Right cardiac atrium (tissue), 5 donors: ENCODE measurements at regions not wholly inside any gene's neighbourhood (a gene's known extent, or its start where the extent isn't known, plus 50 kb on each side); places are given as distances from the start of the nearest gene placed in this dataset.
"Not testable (repeated sequence)": the region's sequence is repeated elsewhere in the genome, so short reads cannot be mapped to it uniquely, and the experiment has no call there.

Experiments
- ATAC-seq, 2 donors: fragments of 200-7000 bp; cut with Tn5 transposase; one replicate each; pipeline versions ENCODE4 v1.8.0 to v1.9.1; 2020; ENCODE audit warnings: moderate library complexity in 2 of 2, mild to moderate bottlenecking in 1 of 2
- DNase-seq, 3 donors: peaks; one replicate each; pipeline ENCODE4 v3.0.0-alpha.2; 2020
- H3K27ac ChIP-seq: one replicate; pipeline ENCODE4 v1.5.1; 2013; ENCODE audit warnings: mild to moderate bottlenecking, low read length, control low read depth, moderate library complexity
- H3K27me3 ChIP-seq: one replicate; pipeline ENCODE4 v1.6.1; 2013; ENCODE audit not compliant: control insufficient read depth, insufficient read depth
- H3K4me1 ChIP-seq: one replicate; pipeline ENCODE4 v1.6.1; 2013; ENCODE audit warnings: low read length; ENCODE audit not compliant: control insufficient read depth, insufficient read depth
- H3K4me3 ChIP-seq: one replicate; pipeline ENCODE4 v1.5.1; 2013; ENCODE audit warnings: low read length, control low read depth
- H3K9me3 ChIP-seq: one replicate; pipeline ENCODE4 v1.6.1; 2013; ENCODE audit warnings: low read length; ENCODE audit not compliant: control insufficient read depth
- WGBS: extraction: QIAGEN DNeasy Blood & Tissue Kit; methylation state at CpG from one replicate; pipeline ENCODE4 v1.1.7; 2013; 5-methylcytosine and 5-hydroxymethylcytosine counted together
- intact Hi-C, 4 donors: fragments of 100-400 bp; cut with DNase I; formaldehyde crosslinking; loops; one replicate each; pipeline versions ENCODE4 v1.11.0 to v1.14.0; 2022 to 2023
- donor health status: healthy with polysubstance abuse.
- donor health status: DM: no; HTN: yes; CAD: no.
- donor health status: DM: no; HTN: no; CAD: no.
- donor health status: DM: no; HTN: yes; CAD: no; lungs with severe emphysema.
- donor health status: DM: yes; HTN: yes; CAD: no.

DNA sequence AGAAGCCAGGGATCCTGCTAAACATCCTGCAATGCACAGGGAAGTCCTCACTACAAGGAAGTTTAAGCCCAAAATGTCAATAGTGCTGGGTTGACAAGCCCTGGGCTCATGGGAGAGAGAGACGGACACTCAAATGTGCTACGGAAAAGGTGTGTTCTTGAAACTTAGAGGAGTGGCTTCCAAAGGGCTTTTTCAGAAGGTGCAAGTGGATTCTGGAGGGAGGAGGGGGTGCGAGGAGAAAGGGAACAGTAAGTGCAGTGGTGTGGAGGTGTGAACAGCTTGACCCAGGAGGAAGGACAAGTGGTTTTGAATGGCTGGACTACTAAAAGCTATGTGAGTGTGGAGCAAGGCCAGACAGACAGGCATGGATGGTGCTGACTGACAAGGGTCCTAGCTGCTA lies 50.4 kb upstream of the CECR2 start:
- 65% methylated on average over 3 of the region's 3 CpGs for WGBS
- Histone ChIP-seq H3K4me1 (no peaks in the 10 kb centered on the region), H3K27me3 (no peaks in the 10 kb centered on the region), H3K4me3 (no peak overlapping the region), H3K9me3 (no peaks in the 10 kb centered on the region), H3K27ac (no peak overlapping the region)
- intact Hi-C loops, result no loop called here
- no peak for DNase-seq
- ATAC-seq, result no peak

DNA sequence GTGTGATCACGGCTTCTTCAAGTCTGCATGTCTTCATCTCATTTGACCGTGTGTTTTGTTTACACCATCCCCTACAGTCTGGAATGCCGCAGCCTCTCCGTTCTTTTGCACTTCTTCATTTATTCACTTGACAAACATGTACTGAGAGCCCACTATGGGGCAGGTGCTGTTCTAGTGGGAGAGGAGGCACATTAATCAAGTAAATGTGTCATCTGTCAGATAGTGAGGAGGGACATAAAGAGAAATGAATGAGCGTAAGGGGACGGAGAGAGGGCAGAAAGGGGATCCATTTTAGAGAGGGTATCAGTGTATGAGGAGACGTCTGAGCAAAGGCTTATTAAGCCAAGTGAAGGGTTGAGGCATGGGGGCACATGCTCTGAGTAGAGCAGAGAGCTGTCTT lies 54.0 kb upstream of the CECR2 start:
- no peak for DNase-seq
- no peak overlapping the region for H3K4me3 ChIP-seq
- H3K27me3 ChIP-seq, result no peaks in the 10 kb centered on the region
- H3K27ac ChIP-seq, result no peak overlapping the region
- 71% methylated on average over 7 of the region's 7 CpGs for WGBS
- no peaks in the 10 kb centered on the region for H3K9me3 ChIP-seq
- H3K4me1 ChIP-seq, result no peaks in the 10 kb centered on the region
- no peak for ATAC-seq
- intact Hi-C loops, result no loop called here

DNA sequence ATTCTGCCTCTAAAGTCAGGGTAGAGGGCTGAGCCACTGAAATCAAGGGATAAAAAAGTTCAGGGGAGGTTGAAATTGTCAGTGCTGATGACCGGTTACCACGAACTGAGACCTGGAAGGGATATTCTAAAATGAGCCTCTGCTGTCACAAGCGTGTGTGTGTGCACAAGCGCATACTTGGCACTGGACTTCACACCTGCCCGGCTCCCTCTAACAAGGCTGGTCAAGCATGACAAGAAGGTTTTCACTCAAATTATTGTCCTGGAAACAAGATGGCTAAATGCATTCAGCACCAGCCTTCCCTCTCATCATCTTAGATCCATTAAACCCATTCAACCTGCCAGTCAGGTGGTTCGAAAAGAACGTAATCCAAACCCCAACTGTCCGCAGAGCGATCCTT lies 54.8 kb upstream of the CECR2 start:
- ATAC-seq (no peak), DNase-seq (no peak)
- WGBS, result 89% methylated on average over 9 of the region's 9 CpGs
- H3K27me3 ChIP-seq, result no peaks in the 10 kb centered on the region
- H3K27ac ChIP-seq, result no peak overlapping the region
- no peaks in the 10 kb centered on the region for H3K4me1 ChIP-seq
- no peak overlapping the region for H3K4me3 ChIP-seq
- no peaks in the 10 kb centered on the region for H3K9me3 ChIP-seq
- intact Hi-C loops, result no loop called here

DNA sequence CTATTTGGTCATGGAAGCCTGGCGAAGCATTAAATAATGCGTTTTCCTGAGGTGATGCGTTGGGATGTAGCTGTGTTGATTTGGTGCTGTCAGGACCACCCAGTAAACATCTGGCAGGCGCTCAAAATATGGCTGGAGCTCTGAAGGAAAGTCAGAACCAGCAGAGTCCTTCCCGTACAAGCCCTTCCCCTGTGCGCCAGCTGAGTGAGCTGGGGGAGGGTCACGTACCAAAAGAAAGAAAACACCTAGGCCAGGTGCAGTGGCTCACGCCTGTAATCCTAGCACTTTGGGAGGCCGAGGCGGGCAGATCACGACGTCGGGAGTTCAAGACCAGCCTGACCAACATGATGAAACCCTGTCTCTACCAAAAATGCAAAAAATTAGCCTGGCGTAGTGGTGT lies 55.6 kb upstream of the CECR2 start:
- ATAC-seq (no peak), DNase-seq (no peak)
- Histone ChIP-seq H3K4me1 (no peaks in the 10 kb centered on the region), H3K27me3 (no peaks in the 10 kb centered on the region), H3K9me3 (no peaks in the 10 kb centered on the region), H3K4me3 (no peak overlapping the region), H3K27ac (no peak overlapping the region)
- 82% methylated on average over 14 of the region's 14 CpGs for WGBS
- intact Hi-C loops, result no loop called here

DNA sequence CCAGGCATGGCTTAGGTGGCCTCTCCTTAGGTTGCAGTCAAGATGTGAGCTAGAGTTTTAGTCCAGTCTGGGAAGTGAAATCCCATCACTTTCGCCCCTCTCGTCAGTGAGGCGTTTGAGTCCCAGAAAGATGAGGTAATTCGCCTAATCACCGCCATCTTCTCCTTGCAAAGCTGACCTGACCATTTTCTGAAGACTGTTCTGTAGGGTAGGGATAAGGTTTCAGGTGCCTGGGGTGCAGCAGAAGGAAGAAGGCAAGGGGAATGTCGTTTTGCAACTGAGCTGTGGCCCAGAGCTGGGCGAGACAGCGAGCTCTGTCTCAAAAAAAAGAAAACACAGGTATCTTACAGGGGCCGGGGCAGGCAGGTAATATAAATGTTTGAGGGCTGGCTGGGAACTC lies 61.7 kb upstream of the CECR2 start:
- intact Hi-C loops, result loop anchor here in 1 of 4 donors (10.0 kb wide), 1 partner anchor 83 kb away; no protein-coding TSS in a partner anchor
- Histone ChIP-seq H3K4me3 (no peak overlapping the region), H3K27me3 (no peaks in the 10 kb centered on the region), H3K4me1 (no peaks in the 10 kb centered on the region), H3K27ac (no peak overlapping the region), H3K9me3 (no peaks in the 10 kb centered on the region)
- WGBS, result 75% methylated on average over 9 of the region's 9 CpGs
- DNase-seq, result no peak
- no peak for ATAC-seq

DNA sequence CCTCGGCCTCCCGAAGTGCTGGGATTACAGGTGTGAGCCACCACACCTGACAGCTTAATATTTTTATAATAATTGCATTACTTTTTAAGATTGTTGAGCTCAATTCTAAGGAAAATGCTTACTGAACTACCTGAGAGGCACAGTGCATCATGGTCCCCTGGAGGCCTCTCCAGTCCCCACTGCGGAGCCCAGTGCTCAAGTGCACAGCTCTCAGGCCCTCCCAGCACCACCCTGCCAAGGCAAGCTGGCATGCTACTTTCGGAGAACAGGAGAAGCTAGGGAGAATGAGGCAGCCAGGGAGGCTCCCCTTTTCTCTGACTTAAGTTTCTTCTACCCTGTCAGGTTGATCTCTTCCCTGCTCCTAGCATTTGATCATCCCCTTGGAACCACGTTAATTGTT lies 64.2 kb upstream of the CECR2 start:
- Histone ChIP-seq H3K27me3 (no peaks in the 10 kb centered on the region), H3K27ac (no peak overlapping the region), H3K4me3 (no peak overlapping the region), H3K9me3 (no peaks in the 10 kb centered on the region), H3K4me1 (no peaks in the 10 kb centered on the region)
- DNase-seq (no peak), ATAC-seq (no peak)
- intact Hi-C loops, result loop anchor here in 1 of 4 donors (10.0 kb wide), 1 partner anchor 80 kb away; no protein-coding TSS in a partner anchor
- 88% methylated on average over 5 of the region's 5 CpGs for WGBS

DNA sequence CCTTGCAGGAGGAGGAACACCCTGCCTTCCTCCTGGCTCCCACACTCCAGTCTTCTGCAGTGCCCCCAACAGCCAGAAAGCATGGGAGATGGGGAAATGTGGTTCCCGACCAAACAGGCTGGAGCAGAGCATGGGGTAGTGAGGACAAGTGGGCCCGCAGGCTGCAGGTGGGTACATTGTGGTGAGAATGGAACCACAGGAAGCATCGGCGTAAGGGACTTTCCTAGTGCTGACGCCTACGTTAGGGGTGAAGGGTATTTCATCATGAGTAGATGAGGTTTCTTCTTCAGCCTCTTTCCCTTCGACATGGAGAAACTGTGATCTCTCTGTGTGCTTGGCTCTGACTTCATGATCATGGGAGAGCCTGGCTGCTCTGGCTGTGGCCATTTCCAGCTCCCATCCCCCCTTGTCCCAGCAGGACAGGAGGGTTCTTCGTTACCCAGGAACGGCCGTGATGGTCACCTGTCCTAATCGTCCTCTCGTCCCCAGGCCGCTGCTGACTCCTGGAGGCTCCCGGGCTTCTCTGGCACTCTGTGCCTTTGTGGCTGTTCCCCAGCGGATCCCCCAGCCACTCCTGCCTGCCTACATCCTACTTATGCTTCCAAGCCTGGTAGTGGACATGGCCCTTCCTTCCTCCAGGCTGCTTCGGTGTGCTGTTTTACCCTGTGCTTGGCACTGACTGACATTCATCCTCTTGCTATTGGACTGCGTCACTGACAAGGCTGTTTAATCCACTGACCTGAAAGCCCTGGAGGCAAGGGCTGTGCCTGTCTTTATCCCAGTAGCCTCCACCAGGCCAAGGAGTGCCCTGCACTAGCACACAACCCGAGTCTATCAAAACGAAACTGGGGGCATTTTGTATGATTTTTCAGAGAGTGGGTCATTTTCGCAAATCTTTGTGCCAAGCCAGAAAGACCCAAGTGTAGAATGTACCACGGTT lies 65.2 kb upstream of the CECR2 start:
- no peak for ATAC-seq
- no peak for DNase-seq
- Histone ChIP-seq H3K4me1 (no peaks in the 10 kb centered on the region), H3K9me3 (no peaks in the 10 kb centered on the region), H3K27me3 (no peaks in the 10 kb centered on the region), H3K27ac (no peak overlapping the region), H3K4me3 (no peak overlapping the region)
- intact Hi-C loops, result loop anchor here in 1 of 4 donors (10.0 kb wide), 1 partner anchor 79 kb away; no protein-coding TSS in a partner anchor
- whole genome bisulfite sequencing, result 78% methylated on average over 21 of the region's 21 CpGs

DNA sequence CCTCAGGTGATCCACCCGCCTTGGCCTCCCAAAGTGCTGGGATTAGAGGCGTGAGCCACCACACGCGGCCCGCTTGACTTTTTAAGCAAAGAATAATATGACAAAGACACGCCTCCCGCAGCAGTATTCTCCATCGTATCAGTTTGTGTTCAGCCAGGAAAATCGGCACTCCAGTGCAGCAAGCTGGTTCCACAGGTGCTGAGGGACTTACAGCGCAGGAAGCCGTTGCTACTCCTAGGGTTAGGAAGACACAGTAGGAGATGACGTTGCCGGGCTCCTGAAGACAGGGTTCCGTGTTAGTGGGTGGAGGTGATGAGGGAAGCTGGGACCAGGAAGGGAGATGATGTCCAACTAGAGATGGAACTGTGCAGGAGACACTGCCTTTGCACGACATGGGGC lies 65.8 kb upstream of the CECR2 start:
- intact Hi-C loops, result loop anchor here in 1 of 4 donors (10.0 kb wide), 1 partner anchor 79 kb away; no protein-coding TSS in a partner anchor
- no peak for ATAC-seq
- H3K27ac ChIP-seq, result no peak overlapping the region

DNA sequence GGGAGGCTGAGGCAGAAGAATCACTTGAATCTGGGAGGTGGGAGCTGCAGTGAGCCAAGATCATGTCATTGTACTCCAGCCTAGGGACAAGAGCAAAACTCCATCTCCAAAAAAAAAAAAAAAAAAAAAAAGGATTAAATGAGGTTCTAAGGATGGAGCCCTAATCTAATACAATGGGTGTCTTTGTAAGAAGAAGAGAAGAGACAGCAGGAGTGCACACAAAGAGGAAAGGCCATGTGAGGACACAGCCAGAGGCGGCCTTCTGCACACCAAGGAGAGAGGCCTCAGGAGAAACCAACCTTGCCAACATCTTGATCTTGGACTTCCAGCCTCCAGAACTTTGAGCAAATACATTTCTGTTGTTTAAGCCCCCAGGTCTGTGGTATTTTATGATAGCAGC lies 66.6 kb upstream of the CECR2 start:
- no peaks in the 10 kb centered on the region for H3K9me3 ChIP-seq
- DNase-seq (no peak), ATAC-seq (no peak)
- intact Hi-C loops, result loop anchor here in 1 of 4 donors (10.0 kb wide), 1 partner anchor 78 kb away; no protein-coding TSS in a partner anchor
- H3K4me3 ChIP-seq, result no peak overlapping the region
- no peak overlapping the region for H3K27ac ChIP-seq
- no peaks in the 10 kb centered on the region for H3K27me3 ChIP-seq
- 87% methylated on average over 1 of the region's 1 CpG for WGBS
- no peaks in the 10 kb centered on the region for H3K4me1 ChIP-seq

More for the DNA sequence above, 65.8 kb upstream of the CECR2 start:
- Histone ChIP-seq H3K4me1 (no peaks in the 10 kb centered on the region), H3K27me3 (no peaks in the 10 kb centered on the region), H3K4me3 (no peak overlapping the region), H3K9me3 (no peaks in the 10 kb centered on the region)
- WGBS, result 92% methylated on average over 15 of the region's 15 CpGs
- DNase-seq, result no peak

DNA sequence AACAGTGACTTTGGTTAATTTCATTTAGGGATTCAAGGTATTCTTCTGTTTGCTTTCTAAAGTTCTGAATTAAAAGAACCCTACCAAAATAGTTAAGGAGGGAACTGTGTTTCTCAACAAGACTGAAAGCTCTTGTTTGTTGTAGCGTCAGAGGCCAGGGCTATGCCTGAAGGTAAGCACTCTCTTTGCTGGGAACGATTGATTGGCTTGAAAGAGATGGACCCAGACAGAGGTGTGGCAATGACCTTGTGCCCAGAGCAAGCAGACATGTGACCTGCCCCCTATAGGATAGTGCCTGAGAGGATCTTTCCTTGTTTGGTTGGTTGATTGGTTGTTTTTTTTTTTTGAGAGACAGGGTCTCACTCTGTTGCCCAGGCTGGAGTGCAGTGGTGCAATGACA lies 68.3 kb upstream of the CECR2 start:
- ATAC-seq, result no peak
- no peak for DNase-seq
- Histone ChIP-seq H3K9me3 (no peaks in the 10 kb centered on the region), H3K4me1 (no peaks in the 10 kb centered on the region), H3K4me3 (no peak overlapping the region), H3K27ac (no peak overlapping the region), H3K27me3 (no peaks in the 10 kb centered on the region)
- intact Hi-C loops, result loop anchor here in 1 of 4 donors (10.0 kb wide), 1 partner anchor 76 kb away; no protein-coding TSS in a partner anchor
- whole genome bisulfite sequencing, result 81% methylated on average over 2 of the region's 2 CpGs

DNA sequence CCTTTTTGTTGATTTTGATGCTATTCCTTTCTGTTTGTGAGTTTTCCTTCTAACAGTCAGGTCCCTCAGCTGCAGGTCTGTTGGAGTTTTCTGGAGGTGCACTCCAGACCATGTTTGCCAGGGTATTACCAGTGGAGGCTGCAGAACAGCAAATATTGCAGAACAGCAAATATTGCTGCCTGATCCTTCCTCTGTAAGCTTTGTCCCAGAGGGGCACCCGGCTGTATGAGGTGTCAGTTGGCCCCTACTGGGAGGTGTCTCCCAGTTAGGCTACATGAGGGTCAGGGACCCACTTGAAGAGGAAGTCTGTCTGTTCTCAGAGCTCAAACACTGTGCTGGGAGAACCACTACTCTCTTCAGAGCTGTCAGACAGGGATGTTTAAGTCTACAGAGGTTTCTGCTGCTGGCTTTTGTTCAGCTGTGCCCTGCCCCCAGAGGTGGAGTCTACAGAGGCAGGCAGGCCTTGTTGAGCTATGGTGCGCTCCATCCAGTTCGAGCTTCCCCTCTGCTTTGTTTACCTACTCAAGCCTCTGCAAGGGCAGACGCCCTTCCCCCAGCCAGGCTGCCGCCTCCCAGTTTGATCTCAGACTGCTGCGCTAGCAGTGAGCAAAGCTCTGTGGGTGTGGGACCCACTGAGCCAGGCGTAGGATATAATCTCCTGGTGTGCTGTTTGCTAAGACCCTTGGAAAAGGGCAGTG lies 70.3 kb upstream of the CECR2 start:
- H3K9me3 ChIP-seq, ATAC-seq, H3K4me3 ChIP-seq, DNase-seq, H3K27me3 ChIP-seq, H3K4me1 ChIP-seq, H3K27ac ChIP-seq, intact Hi-C loops: not testable (repeated sequence)
- WGBS, result 85% methylated on average over 7 of the region's 7 CpGs
